H9 (cell line): ENCODE measurements at regions not wholly inside any gene's neighbourhood (a gene's known extent, or its start where the extent isn't known, plus 50 kb on each side); places are given as distances from the start of the nearest gene placed in this dataset.
A peak's percentile ranks its signal among the peaks of the same experiment; 100 is the strongest.

Experiments
- DNase-seq: peaks from one replicate; pipeline ENCODE4 v3.0.0-alpha.2; 2017
- H2AFZ ChIP-seq: one replicate; pipeline ENCODE4 v1.6.1; 2013; ENCODE audit warnings: mild to moderate bottlenecking, low read length, control low read depth, moderate library complexity
- H2AK5ac ChIP-seq: 2 replicates; pipeline ENCODE4 v1.6.1; 2013; ENCODE audit warnings: low read length, control low read depth, mixed read lengths; ENCODE audit not compliant: insufficient read length
- H2BK120ac ChIP-seq: one replicate; pipeline ENCODE4 v1.6.1; 2013; ENCODE audit warnings: low read depth, mild to moderate bottlenecking, low read length, control low read depth, inconsistent platforms; ENCODE audit not compliant: poor library complexity, severe bottlenecking
- H2BK12ac ChIP-seq: 2 replicates; pipeline ENCODE4 v1.6.1; 2013; ENCODE audit warnings: low read length, control low read depth, mixed read lengths, low read depth; ENCODE audit not compliant: insufficient read length
- H2BK15ac ChIP-seq: 2 replicates; pipeline ENCODE4 v1.6.1; 2013; ENCODE audit warnings: low read depth, low read length, control low read depth
- H2BK20ac ChIP-seq: one replicate; pipeline ENCODE4 v1.6.1; 2013; ENCODE audit warnings: low read depth, mild to moderate bottlenecking, low read length, control low read depth, inconsistent platforms; ENCODE audit not compliant: poor library complexity, severe bottlenecking
- H2BK5ac ChIP-seq: 2 replicates; pipeline ENCODE4 v1.6.1; 2013; ENCODE audit warnings: low read length, control low read depth, mixed read lengths; ENCODE audit not compliant: insufficient read length
- H3K14ac ChIP-seq: 2 replicates; pipeline ENCODE4 v1.6.1; 2013; ENCODE audit warnings: low read length, control low read depth; ENCODE audit not compliant: insufficient read depth
- H3K18ac ChIP-seq: 2 replicates; pipeline ENCODE4 v1.6.1; 2013; ENCODE audit warnings: low read depth, mild to moderate bottlenecking, mixed read lengths, low read length, control low read depth; ENCODE audit not compliant: insufficient read length
- H3K23ac ChIP-seq: 2 replicates; pipeline ENCODE4 v1.6.1; 2013; ENCODE audit warnings: low read length, control low read depth, mixed read lengths, low read depth; ENCODE audit not compliant: insufficient read length
- H3K23me2 ChIP-seq: 2 replicates; pipeline ENCODE4 v1.6.1; 2013; ENCODE audit warnings: low read depth, mild to moderate bottlenecking, mixed read lengths, low read length, control low read depth; ENCODE audit not compliant: insufficient read length, poor library complexity, severe bottlenecking
- H3K27ac ChIP-seq: 2 replicates; pipeline ENCODE4 v1.5.1; 2013; ENCODE audit warnings: low read length, control low read depth, mixed read lengths, low read depth; ENCODE audit not compliant: insufficient read length
- H3K27me3 ChIP-seq: 2 replicates; pipeline ENCODE4 v1.6.1; 2013; ENCODE audit warnings: low read length, control low read depth, inconsistent platforms; ENCODE audit not compliant: insufficient read depth
- H3K4ac ChIP-seq: 2 replicates; pipeline ENCODE4 v1.6.1; 2013; ENCODE audit warnings: low read depth, mild to moderate bottlenecking, control low read depth, inconsistent platforms, low read length, moderate library complexity
- H3K4me1 ChIP-seq: 2 replicates; pipeline ENCODE4 v1.6.1; 2013; ENCODE audit warnings: low read length, control low read depth, inconsistent platforms; ENCODE audit not compliant: insufficient read depth
- H3K4me2 ChIP-seq: 2 replicates; pipeline ENCODE4 v1.6.1; 2013; ENCODE audit warnings: low read length, control low read depth, mixed read lengths; ENCODE audit not compliant: insufficient read length, insufficient read depth
- H3K56ac ChIP-seq: 2 replicates; pipeline ENCODE4 v1.6.1; 2013; ENCODE audit warnings: low read depth, mild to moderate bottlenecking, mixed read lengths, low read length, control low read depth; ENCODE audit not compliant: insufficient read length
- H3K79me1 ChIP-seq: 2 replicates; pipeline ENCODE4 v1.6.1; 2013; ENCODE audit warnings: low read depth, mild to moderate bottlenecking, moderate library complexity, low read length, control low read depth, inconsistent platforms; ENCODE audit not compliant: insufficient read depth, poor library complexity, severe bottlenecking
- H3K79me2 ChIP-seq: 2 replicates; pipeline ENCODE4 v1.6.1; 2013; ENCODE audit warnings: low read length, control low read depth, inconsistent platforms; ENCODE audit not compliant: insufficient read depth
- H3K9ac ChIP-seq: 2 replicates; pipeline ENCODE4 v1.6.1; 2013; ENCODE audit warnings: low read length, control low read depth, mixed read lengths; ENCODE audit not compliant: insufficient read length; ENCODE audit errors: extremely low read depth
- H3K9me3 ChIP-seq: one replicate; pipeline ENCODE4 v1.6.1; 2013; ENCODE audit warnings: low read depth, low read length, inconsistent platforms; ENCODE audit not compliant: control insufficient read depth
- H3T11ph ChIP-seq: one replicate; pipeline ENCODE4 v1.6.1; 2013; ENCODE audit warnings: mild to moderate bottlenecking, low read length, control low read depth, inconsistent platforms
- H4K20me1 ChIP-seq: one replicate; pipeline ENCODE4 v1.6.1; 2013; ENCODE audit not compliant: control insufficient read depth, insufficient read length, insufficient read depth
- H4K5ac ChIP-seq: 2 replicates; pipeline ENCODE4 v1.6.1; 2013; ENCODE audit warnings: low read depth, mild to moderate bottlenecking, mixed read lengths, low read length, control low read depth; ENCODE audit not compliant: insufficient read length
- H4K8ac ChIP-seq: replicated peaks from 2 replicates; pipeline ENCODE4 v1.6.1; 2013; ENCODE audit warnings: low read length, control low read depth, mixed read lengths, low read depth; ENCODE audit not compliant: insufficient read length
- H4K91ac ChIP-seq: 2 replicates; pipeline ENCODE4 v1.6.1; 2013; ENCODE audit warnings: low read depth, mild to moderate bottlenecking, moderate library complexity, mixed read lengths, low read length, control low read depth; ENCODE audit not compliant: insufficient read length
- H3K27ac Mint-ChIP-seq, 3 experiments: 2 replicates in 2 of 3; 3 replicates in 1 of 3; pipeline ENCODE4 v1.8.0; 2020 to 2021; ENCODE audit warnings: mixed read lengths in 3 of 3, mild to moderate bottlenecking in 1 of 3, moderate library complexity in 1 of 3
- H3K27me3 Mint-ChIP-seq: 2 replicates; pipeline ENCODE4 v1.8.0; 2021; ENCODE audit warnings: low read depth, mild to moderate bottlenecking, moderate library complexity, mixed read lengths
- H3K36me3 Mint-ChIP-seq, 3 experiments: 2 replicates in 2 of 3; 3 replicates in 1 of 3; pipeline ENCODE4 v1.8.0; 2020 to 2021; ENCODE audit warnings: low read depth in 3 of 3, mixed read lengths in 3 of 3; ENCODE audit not compliant: insufficient read depth in 1 of 3
- H3K4me1 Mint-ChIP-seq, 2 experiments: 2 replicates each; pipeline ENCODE4 v1.8.0; 2020; ENCODE audit warnings: mixed read lengths in 2 of 2
- H3K4me3 Mint-ChIP-seq, 2 experiments: 2 replicates in 1 of 2; 3 replicates in 1 of 2; pipeline ENCODE4 v1.8.0; 2020 to 2021; ENCODE audit warnings: mild to moderate bottlenecking in 2 of 2, mixed read lengths in 2 of 2, moderate library complexity in 1 of 2
- H3K9me3 Mint-ChIP-seq, 2 experiments: 2 replicates in 1 of 2; 3 replicates in 1 of 2; pipeline ENCODE4 v1.8.0; 2020; ENCODE audit warnings: mild to moderate bottlenecking in 2 of 2, mixed read lengths in 2 of 2, moderate library complexity in 1 of 2
- CTCF ChIP-seq: fragments of 200-600 bp; sonication (generic); conservative IDR thresholded peaks from 3 replicates; pipeline ENCODE4 v1.8.0; 2021; ENCODE audit warnings: antibody characterized with exemption, mild to moderate bottlenecking
- WGBS: extraction: QIAGEN DNeasy Blood & Tissue Kit; methylation state at CpG from one replicate; pipeline ENCODE4 v1.1.7; 2013; ENCODE audit warnings: missing lambda C conversion rate, low lambda C conversion rate, mixed read lengths; ENCODE audit not compliant: insufficient read length; ENCODE audit errors: extremely low coverage; 5-methylcytosine and 5-hydroxymethylcytosine counted together

GRCh38 chr10:23965123-23965522, 243.8 kb upstream of the KIAA1217 start:
- H2BK12ac ChIP-seq = no peak overlapping the region
- H3K27me3 Mint-ChIP-seq = no peaks in the 10 kb centered on the region
- no peak for TF ChIP-seq CTCF

More at GRCh38 chr10:23965123-23965522, 243.8 kb upstream of the KIAA1217 start:
- Histone ChIP-seq H3K27ac (no peak overlapping the region), H4K20me1 (no peaks in the 10 kb centered on the region), H3K4ac (no peak overlapping the region), H3T11ph (no peak overlapping the region), H3K18ac (no peak overlapping the region), H4K8ac (no peak overlapping the region), H3K79me2 (no peaks in the 10 kb centered on the region), H3K14ac (no peak overlapping the region), H2BK120ac (no peak overlapping the region), H4K91ac (no peak overlapping the region), H3K4me1 (no peaks in the 10 kb centered on the region), H2BK20ac (no peak overlapping the region), H3K56ac (no peak overlapping the region), H3K9ac (no peak overlapping the region), H3K23me2 (no peaks in the 10 kb centered on the region), H3K27me3 (no peaks in the 10 kb centered on the region), H3K9me3 (no peaks in the 10 kb centered on the region), H2BK5ac (no peak overlapping the region), H4K5ac (no peak overlapping the region), H2BK15ac (no peak overlapping the region), H3K79me1 (no peaks in the 10 kb centered on the region), H3K23ac (no peak overlapping the region), H2AK5ac (no peak overlapping the region), H2AFZ (no peak overlapping the region), H3K4me2 (no peak overlapping the region)
- Mint-ChIP-seq H3K36me3 (peaks cover 0 to 1% (median 0%) of the 10 kb centered on the region in 3 experiments; a peak in 1 of 7 replicates), H3K4me3 (no peak overlapping the region), H3K9me3 (no peaks in the 10 kb centered on the region; a peak in 1 of 5 replicates), H3K4me1 (no peaks in the 10 kb centered on the region), H3K27ac (peak overlapping the region in 1 of 3 experiments; percentile 62; a peak in 2 of 7 replicates)
- no peak for DNase-seq
- WGBS = no CpG with 5 or more reads among the region's 5 CpGs
